Brain microvascular endothelial cell (primary cell): ENCODE measurements at regions not wholly inside any gene's neighbourhood (a gene's known extent, or its start where the extent isn't known, plus 50 kb on each side); places are given as distances from the start of the nearest gene placed in this dataset.

ENCODE experiments used
- DNase-seq: peaks from one replicate; pipeline ENCODE4 v3.0.0-alpha.2; 2020
- H3K27ac ChIP-seq: fragments of 250-450 bp; sonication (Bioruptor Pico); 2 replicates; pipeline ENCODE4 v1.5.1; 2020; ENCODE audit warnings: mild to moderate bottlenecking, moderate library complexity
- H3K27me3 ChIP-seq: fragments of 250-450 bp; sonication (Bioruptor Pico); replicated peaks from 2 replicates; pipeline ENCODE4 v1.5.1; 2020; ENCODE audit warnings: mild to moderate bottlenecking
- H3K36me3 ChIP-seq: fragments of 250-450 bp; sonication (Bioruptor Pico); replicated peaks from 2 replicates; pipeline ENCODE4 v1.5.1; 2020; ENCODE audit warnings: mild to moderate bottlenecking
- H3K4me3 ChIP-seq: 2 replicates; pipeline ENCODE4 v1.5.1; 2011; ENCODE audit warnings: low read depth, mild to moderate bottlenecking, control low read depth, low read length, moderate library complexity
- CTCF ChIP-seq: IDR thresholded peaks from 2 replicates; pipeline ENCODE4 v1.5.1; 2011; ENCODE audit warnings: low read depth, mild to moderate bottlenecking, moderate library complexity, low read length, control low read depth, inconsistent platforms; ENCODE audit errors: missing control alignments
- in situ Hi-C: cut with HindIII; loops from 2 replicates; pipeline ENCODE4 v1.10.0; 2017; ENCODE audit warnings: low sequenced_read_pairs, low pct_ligation_motif_present

DNA sequence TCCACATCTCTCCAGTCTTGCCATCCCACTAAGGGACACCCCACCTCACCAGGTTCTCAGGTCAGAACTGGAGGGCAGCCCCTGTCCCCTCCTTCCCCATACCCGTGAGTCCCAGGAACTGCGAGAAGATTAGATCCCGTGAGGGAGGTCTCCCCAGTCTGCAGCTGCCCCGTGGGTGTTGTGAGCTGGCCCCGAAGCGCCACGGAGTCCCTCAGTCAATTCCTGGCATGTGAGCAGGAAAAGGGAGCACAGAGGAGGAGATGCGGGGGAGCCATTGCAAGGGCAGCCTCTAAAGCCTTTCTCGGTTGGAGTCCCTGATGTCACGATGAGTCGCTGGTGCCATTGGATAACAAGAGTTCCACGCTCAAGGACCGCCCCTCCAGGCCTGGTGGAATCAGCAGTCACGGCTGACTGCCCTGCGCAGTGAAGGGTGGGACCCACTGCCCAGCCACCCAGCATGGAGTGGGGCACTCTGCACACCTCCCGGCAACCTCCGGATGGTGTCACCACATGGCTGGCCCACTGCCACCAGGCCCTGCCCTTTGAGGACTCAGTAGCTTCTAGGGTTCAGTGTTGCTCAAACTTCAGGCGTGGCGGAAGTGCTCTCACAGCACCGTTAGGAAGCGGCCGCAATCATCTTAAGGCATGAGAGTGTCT is 434.9 kb upstream of the MYT1L start:
- Histone ChIP-seq H3K27me3 (no peaks in the 10 kb centered on the region), H3K4me3 (no peak overlapping the region), H3K36me3 (no peaks in the 10 kb centered on the region), H3K27ac (no peak overlapping the region)
- no peak for TF ChIP-seq CTCF
- in situ Hi-C loops: no loop called here
- no peak for DNase-seq

- Histone ChIP-seq H3K4me3 (no peak overlapping the region), H3K36me3 (no peaks in the 10 kb centered on the region), H3K27ac (no peak overlapping the region), H3K27me3 (no peaks in the 10 kb centered on the region)
- in situ Hi-C loops: no loop called here
- no peak for DNase-seq
- TF ChIP-seq CTCF: no peak
These were observed 434.2 kb upstream of the MYT1L start for GRCh38 chr2:2765176-2765800.

DNA sequence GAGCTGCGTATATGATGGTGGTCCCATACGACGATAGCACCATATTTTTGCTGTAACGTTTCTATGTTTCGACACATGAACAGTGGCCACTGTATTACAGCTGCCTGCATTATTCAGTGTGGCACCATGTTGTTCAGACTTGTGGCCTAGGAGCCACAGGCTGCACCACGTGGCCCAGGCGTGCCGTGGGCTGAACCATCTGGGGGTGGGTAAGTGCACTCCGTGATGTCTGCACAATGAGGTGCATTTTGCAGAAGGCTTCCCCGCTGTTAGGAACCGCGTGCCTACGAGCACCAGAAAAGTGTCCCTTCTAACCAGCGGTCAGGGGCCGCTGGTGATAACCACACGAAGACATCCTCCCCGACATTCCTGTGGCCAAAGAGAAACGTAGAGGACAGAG is 433.7 kb upstream of the MYT1L start:
- no peaks in the 10 kb centered on the region for H3K27me3 ChIP-seq
- H3K36me3 ChIP-seq: no peaks in the 10 kb centered on the region
- in situ Hi-C loops: no loop called here

DNA sequence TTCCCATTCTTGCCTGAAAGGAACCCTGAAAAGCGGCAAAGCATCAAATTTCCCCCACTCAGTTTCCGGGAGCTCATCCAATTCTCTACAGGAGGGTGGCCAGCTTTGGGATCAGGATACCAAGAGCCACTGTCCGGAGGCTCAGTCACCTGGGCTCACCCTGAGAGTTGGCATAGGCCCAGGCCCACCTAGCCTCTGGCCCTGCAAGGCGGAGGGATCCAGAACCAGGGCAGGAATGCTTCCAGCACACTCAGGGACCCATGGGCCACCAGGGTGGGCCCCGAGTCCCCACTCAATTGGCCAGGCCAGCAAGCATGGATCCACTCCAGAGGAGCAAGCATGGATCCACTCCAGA is 432.9 kb upstream of the MYT1L start:
- in situ Hi-C loops: no loop called here
- H3K4me3 ChIP-seq: no peak overlapping the region

More for the DNA sequence above, 433.7 kb upstream of the MYT1L start:
- no peak overlapping the region for H3K4me3 ChIP-seq
- no peak overlapping the region for H3K27ac ChIP-seq
- DNase-seq: no peak
- TF ChIP-seq CTCF: no peak

GRCh38 chr2:2763351-2764000 is 432.4 kb upstream of the MYT1L start:
- TF ChIP-seq CTCF: no peak
- no peak overlapping the region for H3K27ac ChIP-seq
- H3K36me3 ChIP-seq: no peaks in the 10 kb centered on the region
- H3K4me3 ChIP-seq: no peak overlapping the region
- no peak for DNase-seq
- no peaks in the 10 kb centered on the region for H3K27me3 ChIP-seq
- in situ Hi-C loops: no loop called here

More for the DNA sequence above, 432.9 kb upstream of the MYT1L start:
- H3K27ac ChIP-seq: no peak overlapping the region
- no peak for TF ChIP-seq CTCF
- no peak for DNase-seq
- no peaks in the 10 kb centered on the region for H3K27me3 ChIP-seq
- H3K36me3 ChIP-seq: no peaks in the 10 kb centered on the region

DNA sequence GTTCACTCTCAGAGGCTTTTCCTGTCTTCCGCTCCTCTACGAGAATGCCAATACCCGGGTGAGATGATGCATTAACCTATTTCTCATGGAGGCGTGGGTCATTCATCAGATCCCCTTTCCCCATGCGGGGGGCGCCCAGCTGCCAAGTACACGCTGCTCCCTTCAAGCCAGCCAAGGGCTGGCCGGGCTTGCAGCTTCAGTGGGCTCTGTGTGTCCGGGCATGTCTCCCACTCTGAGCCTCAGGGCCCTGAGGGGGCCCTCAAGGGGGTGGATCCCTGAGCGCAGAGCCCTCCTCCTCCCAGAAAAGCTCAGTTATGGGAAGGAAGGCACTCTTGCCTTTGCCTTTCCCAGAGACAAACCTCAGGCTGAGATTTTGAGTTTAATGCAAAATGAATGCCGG is 431.8 kb upstream of the MYT1L start:
- Histone ChIP-seq H3K27ac (no peak overlapping the region), H3K27me3 (no peaks in the 10 kb centered on the region), H3K36me3 (no peaks in the 10 kb centered on the region), H3K4me3 (no peak overlapping the region)
- DNase-seq: no peak
- in situ Hi-C loops: no loop called here
- no peak for TF ChIP-seq CTCF
